ENCODE measurements at regions not wholly inside any gene's neighbourhood (a gene's known extent, or its start where the extent isn't known, plus 50 kb on each side); places are given as distances from the start of the nearest gene placed in this dataset.
"Not testable (repeated sequence)": the region's sequence is repeated elsewhere in the genome, so short reads cannot be mapped to it uniquely, and the experiment has no call there.

- Mint-ChIP-seq H3K4me1 (ENCODE audit: low read depth) (peaks cover 6% of the 10 kb centered on the region), H3K9me3 (no peaks in the 10 kb centered on the region), H3K4me3 (no peak overlapping the region), H3K27me3 (ENCODE audit: low read depth) (peaks cover 11% of the 10 kb centered on the region), H3K36me3 (ENCODE audit: insufficient read depth) (no peaks in the 10 kb centered on the region)
- DNase-seq (no peak), ATAC-seq (no peak)
Measured at GRCh38 chr7:66503036-66503370, 125.7 kb upstream of the KCTD7 start.

DNA sequence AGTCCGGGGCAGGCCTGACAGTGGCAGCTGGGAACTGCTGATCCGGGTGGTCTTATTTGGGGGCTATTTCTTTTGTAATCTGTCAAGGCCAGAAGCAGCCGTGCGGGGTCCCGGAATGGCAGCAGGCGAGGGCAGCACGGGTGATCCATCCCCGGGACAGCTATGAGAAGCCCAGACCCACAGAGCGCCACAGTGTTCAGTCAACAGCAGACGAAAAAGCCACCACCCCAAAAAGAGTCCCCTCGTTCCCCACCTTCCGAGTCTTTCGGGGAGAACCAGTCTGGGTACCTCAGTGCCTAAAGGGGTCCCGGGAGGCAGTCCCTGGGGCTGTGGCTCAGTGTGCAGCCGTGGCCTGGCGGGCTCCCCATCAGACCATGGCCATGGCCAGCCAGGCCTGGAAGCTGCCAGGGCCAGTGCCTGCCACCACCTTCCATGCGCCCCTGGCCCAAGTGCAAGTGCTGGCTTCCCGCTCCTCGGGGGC is 125.1 kb upstream of the KCTD7 start:
- no peaks in the 10 kb centered on the region for H3K9me3 Mint-ChIP-seq
- H3K4me3 Mint-ChIP-seq = no peak overlapping the region
- ATAC-seq (no peak), DNase-seq (no peak)
- H3K36me3 Mint-ChIP-seq (ENCODE audit: insufficient read depth) = no peaks in the 10 kb centered on the region
- H3K27me3 Mint-ChIP-seq (ENCODE audit: low read depth) = peaks cover 11% of the 10 kb centered on the region
- H3K4me1 Mint-ChIP-seq (ENCODE audit: low read depth) = peaks cover 6% of the 10 kb centered on the region

- DNase-seq (no peak), ATAC-seq (no peak)
- H3K4me3 Mint-ChIP-seq = peak overlapping the region; percentile 19
- peaks cover 6% of the 10 kb centered on the region for H3K4me1 Mint-ChIP-seq (ENCODE audit: low read depth)
- no peaks in the 10 kb centered on the region for H3K36me3 Mint-ChIP-seq (ENCODE audit: insufficient read depth)
- no peaks in the 10 kb centered on the region for H3K9me3 Mint-ChIP-seq
- peaks cover 12% of the 10 kb centered on the region for H3K27me3 Mint-ChIP-seq (ENCODE audit: low read depth)
Measured at GRCh38 chr7:66504131-66504530, 124.5 kb upstream of the KCTD7 start.

- no peaks in the 10 kb centered on the region for H3K9me3 Mint-ChIP-seq
- H3K4me3 Mint-ChIP-seq = no peak overlapping the region
- ATAC-seq = no peak
- no peaks in the 10 kb centered on the region for H3K36me3 Mint-ChIP-seq (ENCODE audit: insufficient read depth)
- DNase-seq = no peak
- peaks cover 12% of the 10 kb centered on the region for H3K27me3 Mint-ChIP-seq (ENCODE audit: low read depth)
- H3K4me1 Mint-ChIP-seq (ENCODE audit: low read depth) = peaks cover 6% of the 10 kb centered on the region
Measured at GRCh38 chr7:66505009-66505408, 123.7 kb upstream of the KCTD7 start.

DNA sequence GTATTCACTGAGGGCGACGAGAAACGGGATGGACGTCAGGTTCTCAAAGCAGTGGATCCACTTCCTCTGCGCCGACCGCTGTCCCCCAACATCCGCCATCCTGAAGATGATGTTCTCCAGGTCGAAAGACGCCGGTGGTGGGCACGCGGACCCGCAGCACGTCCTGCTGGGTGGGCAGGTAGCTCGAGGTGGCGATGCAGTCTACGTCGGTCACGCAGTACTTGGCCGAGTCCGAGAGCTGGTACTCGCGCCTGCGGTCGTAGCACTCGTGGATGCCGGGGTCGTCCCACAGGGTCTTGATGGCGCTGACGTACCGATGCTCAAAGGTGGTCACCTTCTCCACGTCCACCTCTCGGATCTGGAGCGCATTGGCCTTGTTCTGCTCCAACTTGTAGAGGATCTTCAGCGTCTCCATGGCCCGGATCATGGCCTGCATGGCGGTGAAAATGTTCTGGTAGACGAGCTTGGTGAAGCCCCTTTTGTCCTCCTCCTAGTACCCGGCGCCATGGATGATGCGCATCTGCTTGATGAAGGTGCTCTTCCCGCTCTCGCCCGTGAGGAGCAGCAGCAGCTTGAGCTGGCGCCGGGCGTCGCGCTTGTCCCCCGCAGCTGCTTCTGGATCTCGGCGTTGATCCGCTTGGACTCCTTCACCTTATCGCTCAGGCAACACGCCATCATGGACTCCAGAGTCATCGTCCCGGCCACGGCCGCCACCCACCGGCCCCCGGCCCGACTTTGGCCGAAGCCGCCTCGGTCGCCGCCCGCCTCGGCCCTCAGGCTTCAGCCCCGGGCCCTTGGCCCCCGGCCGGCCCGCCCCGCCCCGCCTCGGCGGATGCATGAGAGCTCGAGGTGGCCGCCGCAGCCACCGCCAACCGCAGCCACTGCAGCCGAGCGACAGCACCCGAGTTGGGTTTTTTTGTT is 122.9 kb upstream of the KCTD7 start:
- DNase-seq (no peak), ATAC-seq (peak; percentile 52 to 70)
- Mint-ChIP-seq H3K27me3 (ENCODE audit: low read depth) (peaks cover 12% of the 10 kb centered on the region), H3K36me3 (ENCODE audit: insufficient read depth) (no peaks in the 10 kb centered on the region), H3K9me3 (no peaks in the 10 kb centered on the region), H3K4me1 (ENCODE audit: low read depth) (peaks cover 6% of the 10 kb centered on the region), H3K4me3 (peak overlapping the region; percentile 58)

- peak overlapping the region; percentile 55 for H3K4me3 Mint-ChIP-seq
- H3K4me1 Mint-ChIP-seq (ENCODE audit: low read depth); H3K36me3 Mint-ChIP-seq (ENCODE audit: insufficient read depth); ATAC-seq; H3K9me3 Mint-ChIP-seq; DNase-seq: not testable (repeated sequence)
- peaks cover 12% of the 10 kb centered on the region for H3K27me3 Mint-ChIP-seq (ENCODE audit: low read depth)
Measured at GRCh38 chr7:66506703-66507102, 122.0 kb upstream of the KCTD7 start.

DNA sequence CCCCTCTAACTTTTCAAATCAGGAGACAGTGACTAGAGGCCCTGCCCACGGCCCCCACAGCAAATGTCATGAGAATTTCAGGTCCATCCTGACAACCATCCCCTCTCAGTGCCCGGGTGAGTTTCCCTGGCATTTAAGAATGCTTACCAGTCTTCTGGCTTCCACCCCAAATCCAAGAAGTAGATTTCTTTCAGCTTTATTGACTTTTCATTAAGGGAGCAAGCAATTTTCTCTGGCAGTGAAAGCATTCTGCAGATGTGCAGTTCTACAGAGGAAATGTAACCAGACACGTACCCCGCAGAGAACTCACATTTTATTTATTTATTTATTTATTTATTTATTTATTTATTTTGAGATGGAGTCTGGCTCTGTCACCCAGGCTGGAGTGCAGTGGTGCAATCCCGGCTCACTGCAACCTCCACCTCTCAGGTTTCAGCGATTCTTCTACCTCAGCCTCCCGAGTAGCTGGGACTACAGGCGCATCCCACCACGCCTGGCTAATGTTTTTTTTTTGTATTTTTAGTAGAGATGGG is 120.9 kb upstream of the KCTD7 start:
- no peak for ATAC-seq
- peaks cover 6% of the 10 kb centered on the region for H3K4me1 Mint-ChIP-seq (ENCODE audit: low read depth)
- no peaks in the 10 kb centered on the region for H3K36me3 Mint-ChIP-seq (ENCODE audit: insufficient read depth)
- H3K4me3 Mint-ChIP-seq = no peak overlapping the region
- no peaks in the 10 kb centered on the region for H3K9me3 Mint-ChIP-seq
- no peak for DNase-seq
- H3K27me3 Mint-ChIP-seq (ENCODE audit: low read depth) = peaks cover 12% of the 10 kb centered on the region

DNA sequence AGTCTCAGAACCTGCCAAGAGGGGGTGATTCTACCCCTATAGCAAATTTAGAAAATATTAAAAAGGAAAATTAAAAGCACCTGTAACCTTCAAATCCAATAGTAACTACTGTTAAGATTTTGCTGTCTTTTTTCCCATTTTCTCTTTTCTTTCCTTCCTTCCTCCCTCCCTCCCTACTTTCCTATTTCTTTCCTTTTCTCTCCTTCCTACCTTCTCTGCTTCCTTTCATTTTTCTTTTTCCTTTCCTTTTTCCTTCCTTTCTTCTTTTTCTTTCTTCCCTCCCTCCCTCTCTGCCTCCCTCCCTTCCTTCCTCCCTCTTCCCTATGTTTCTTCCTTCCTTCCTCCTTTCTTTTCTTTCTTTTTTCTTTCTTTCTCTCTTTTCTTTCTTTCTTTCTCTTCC is 120.2 kb upstream of the KCTD7 start:
- DNase-seq (no peak), ATAC-seq (no peak)
- no peaks in the 10 kb centered on the region for H3K9me3 Mint-ChIP-seq
- no peaks in the 10 kb centered on the region for H3K36me3 Mint-ChIP-seq (ENCODE audit: insufficient read depth)
- no peak overlapping the region for H3K4me3 Mint-ChIP-seq
- peaks cover 6% of the 10 kb centered on the region for H3K4me1 Mint-ChIP-seq (ENCODE audit: low read depth)
- peaks cover 12% of the 10 kb centered on the region for H3K27me3 Mint-ChIP-seq (ENCODE audit: low read depth)

GRCh38 chr7:66514050-66514449 is 114.6 kb upstream of the KCTD7 start:
- Mint-ChIP-seq H3K4me1 (ENCODE audit: low read depth) (no peaks in the 10 kb centered on the region), H3K36me3 (ENCODE audit: insufficient read depth) (no peaks in the 10 kb centered on the region), H3K9me3 (no peaks in the 10 kb centered on the region), H3K27me3 (ENCODE audit: low read depth) (no peaks in the 10 kb centered on the region), H3K4me3 (no peak overlapping the region)
- ATAC-seq = no peak
- no peak for DNase-seq

DNA sequence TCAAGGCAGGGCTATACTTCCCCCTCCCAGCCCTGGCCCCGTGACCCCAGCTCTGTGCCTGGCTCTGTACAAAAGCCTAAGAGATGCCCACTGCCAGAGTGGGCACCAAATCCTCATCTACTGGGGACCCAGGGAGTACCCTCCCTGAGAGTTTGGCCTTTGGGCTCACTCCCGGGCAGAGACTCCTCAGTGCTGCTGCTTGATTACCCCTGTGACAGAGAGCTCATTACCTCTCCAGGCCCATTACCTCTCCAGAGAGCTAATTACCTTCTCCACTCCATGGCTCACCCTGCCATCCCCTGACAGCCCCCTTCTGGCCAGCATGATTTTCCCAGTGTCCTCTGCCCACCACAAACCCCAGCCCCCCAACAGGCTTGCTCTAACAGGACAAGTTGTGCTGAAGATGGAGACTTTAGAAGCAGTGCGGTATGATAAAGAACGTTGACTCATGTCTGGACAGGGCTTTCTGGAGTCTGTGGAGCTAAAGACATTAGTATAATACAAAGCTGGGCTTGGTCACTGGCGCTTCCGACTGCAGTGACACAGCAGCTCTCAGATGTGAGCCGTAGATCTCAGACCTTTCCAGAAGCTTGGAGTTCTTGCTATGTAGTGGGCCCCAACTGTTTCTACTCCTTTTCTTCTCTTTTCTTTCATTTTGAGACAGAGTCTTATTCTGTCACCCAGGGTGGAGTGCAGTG is 111.3 kb upstream of the KCTD7 start:
- Mint-ChIP-seq H3K36me3 (ENCODE audit: insufficient read depth) (no peaks in the 10 kb centered on the region), H3K4me1 (ENCODE audit: low read depth) (no peaks in the 10 kb centered on the region), H3K4me3 (no peak overlapping the region), H3K9me3 (no peaks in the 10 kb centered on the region), H3K27me3 (ENCODE audit: low read depth) (no peaks in the 10 kb centered on the region)
- DNase-seq = no peak
- no peak for ATAC-seq

DNA sequence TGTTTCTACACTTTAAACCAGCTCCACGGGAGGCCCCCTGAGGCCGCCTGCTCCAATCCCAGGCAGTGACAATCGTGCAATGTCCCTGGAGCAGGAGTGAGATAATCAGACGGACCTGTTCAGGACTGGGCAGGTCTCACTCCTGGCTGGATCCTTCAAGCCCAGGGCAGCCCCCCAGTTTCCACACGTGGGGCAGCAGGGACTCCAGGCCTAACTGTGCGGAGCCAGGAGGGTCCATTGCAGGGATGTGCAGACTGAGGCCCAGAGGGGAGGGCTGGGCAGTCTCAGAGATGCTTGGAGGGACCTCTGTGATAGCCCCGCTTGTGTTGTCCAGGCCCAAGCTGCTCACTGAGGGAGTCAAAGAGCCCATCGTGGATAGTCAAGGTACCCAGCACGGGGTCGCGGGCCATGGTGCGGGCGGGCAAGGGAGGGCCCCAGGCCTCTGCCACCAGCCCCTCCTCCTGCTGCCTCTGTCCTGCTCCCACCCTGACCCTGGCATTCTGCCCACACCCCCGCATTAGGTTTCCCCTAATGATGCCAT is 110.5 kb upstream of the KCTD7 start:
- Mint-ChIP-seq H3K36me3 (ENCODE audit: insufficient read depth) (no peaks in the 10 kb centered on the region), H3K9me3 (no peaks in the 10 kb centered on the region), H3K4me1 (ENCODE audit: low read depth) (no peaks in the 10 kb centered on the region), H3K27me3 (ENCODE audit: low read depth) (no peaks in the 10 kb centered on the region), H3K4me3 (no peak overlapping the region)
- ATAC-seq (no peak), DNase-seq (no peak)

DNA sequence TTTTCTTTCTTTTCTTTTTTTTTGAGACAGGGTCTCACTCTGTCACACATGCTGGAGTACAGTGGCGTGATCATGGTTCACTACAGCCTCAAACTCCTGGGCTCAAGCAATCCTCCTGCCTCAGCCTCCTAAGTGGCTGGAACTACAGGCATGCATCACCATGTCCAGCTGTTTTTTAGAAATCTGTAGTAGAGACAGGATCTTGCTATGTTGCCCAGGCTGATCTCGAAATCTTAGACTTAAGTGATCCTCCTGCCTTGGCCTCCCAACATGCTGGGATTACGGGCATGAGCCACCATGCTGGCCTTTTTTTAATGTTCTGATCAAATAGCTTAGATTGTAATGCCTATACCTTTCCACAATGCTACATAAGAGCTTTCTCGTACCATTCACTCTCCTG is 107.0 kb upstream of the KCTD7 start:
- H3K4me1 Mint-ChIP-seq (ENCODE audit: low read depth) = no peaks in the 10 kb centered on the region
- no peak overlapping the region for H3K4me3 Mint-ChIP-seq
- ATAC-seq (no peak), DNase-seq (no peak)
- no peaks in the 10 kb centered on the region for H3K36me3 Mint-ChIP-seq (ENCODE audit: insufficient read depth)
- no peaks in the 10 kb centered on the region for H3K27me3 Mint-ChIP-seq (ENCODE audit: low read depth)
- no peaks in the 10 kb centered on the region for H3K9me3 Mint-ChIP-seq

GRCh38 chr7:66522518-66522917 is 106.2 kb upstream of the KCTD7 start:
- DNase-seq (no peak), ATAC-seq (no peak)
- H3K36me3 Mint-ChIP-seq (ENCODE audit: insufficient read depth) = no peaks in the 10 kb centered on the region
- H3K4me1 Mint-ChIP-seq (ENCODE audit: low read depth) = no peaks in the 10 kb centered on the region
- H3K4me3 Mint-ChIP-seq = no peak overlapping the region
- H3K27me3 Mint-ChIP-seq (ENCODE audit: low read depth) = no peaks in the 10 kb centered on the region
- no peaks in the 10 kb centered on the region for H3K9me3 Mint-ChIP-seq

- no peak overlapping the region for H3K4me3 Mint-ChIP-seq
- no peaks in the 10 kb centered on the region for H3K27me3 Mint-ChIP-seq (ENCODE audit: low read depth)
- DNase-seq (no peak), ATAC-seq (no peak)
- H3K36me3 Mint-ChIP-seq (ENCODE audit: insufficient read depth) = no peaks in the 10 kb centered on the region
- no peaks in the 10 kb centered on the region for H3K4me1 Mint-ChIP-seq (ENCODE audit: low read depth)
- H3K9me3 Mint-ChIP-seq = no peaks in the 10 kb centered on the region
Measured at GRCh38 chr7:66523409-66523808, 105.3 kb upstream of the KCTD7 start.
